ENCODE measurements at regions not wholly inside any gene's neighbourhood (a gene's known extent, or its start where the extent isn't known, plus 50 kb on each side); places are given as distances from the start of the nearest gene placed in this dataset.

DNA sequence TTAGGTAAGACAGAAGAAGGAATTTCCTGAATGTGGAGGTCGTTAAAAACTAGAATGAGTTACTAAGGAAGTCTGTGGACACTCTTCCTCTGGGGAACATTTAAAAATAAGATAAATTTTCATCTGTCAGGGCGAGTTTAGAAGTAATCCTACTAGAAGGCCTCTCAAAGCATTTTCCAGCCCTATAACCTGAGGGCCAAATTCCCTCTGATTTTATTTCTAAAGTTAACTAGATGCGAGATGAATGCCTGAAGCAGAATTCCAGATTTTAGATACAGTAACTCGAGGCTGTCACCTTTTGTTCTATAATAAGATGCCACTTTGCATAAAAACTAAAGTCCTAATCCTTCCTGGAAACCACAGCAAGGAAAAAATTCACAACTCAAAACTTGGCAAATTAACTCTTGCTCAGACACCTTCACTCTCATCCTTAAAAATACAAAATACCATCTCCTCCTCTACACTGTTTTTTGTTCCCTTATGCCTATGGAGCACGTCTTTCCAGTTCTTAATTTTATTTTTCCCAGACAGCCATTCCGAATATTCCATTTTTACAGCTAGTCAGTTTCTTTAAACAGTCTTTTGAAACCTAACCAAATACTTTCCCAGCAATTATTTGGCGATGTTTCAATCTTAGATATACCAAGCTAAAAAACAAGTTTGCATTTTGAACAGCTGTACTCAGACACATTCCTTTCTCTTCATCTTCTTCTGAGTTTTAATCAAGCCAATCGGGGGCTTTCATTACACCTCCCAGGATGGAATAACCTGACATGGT, 420.7 kb upstream of the NFE2L3 start:
- TF ChIP-seq, protein P1, sequence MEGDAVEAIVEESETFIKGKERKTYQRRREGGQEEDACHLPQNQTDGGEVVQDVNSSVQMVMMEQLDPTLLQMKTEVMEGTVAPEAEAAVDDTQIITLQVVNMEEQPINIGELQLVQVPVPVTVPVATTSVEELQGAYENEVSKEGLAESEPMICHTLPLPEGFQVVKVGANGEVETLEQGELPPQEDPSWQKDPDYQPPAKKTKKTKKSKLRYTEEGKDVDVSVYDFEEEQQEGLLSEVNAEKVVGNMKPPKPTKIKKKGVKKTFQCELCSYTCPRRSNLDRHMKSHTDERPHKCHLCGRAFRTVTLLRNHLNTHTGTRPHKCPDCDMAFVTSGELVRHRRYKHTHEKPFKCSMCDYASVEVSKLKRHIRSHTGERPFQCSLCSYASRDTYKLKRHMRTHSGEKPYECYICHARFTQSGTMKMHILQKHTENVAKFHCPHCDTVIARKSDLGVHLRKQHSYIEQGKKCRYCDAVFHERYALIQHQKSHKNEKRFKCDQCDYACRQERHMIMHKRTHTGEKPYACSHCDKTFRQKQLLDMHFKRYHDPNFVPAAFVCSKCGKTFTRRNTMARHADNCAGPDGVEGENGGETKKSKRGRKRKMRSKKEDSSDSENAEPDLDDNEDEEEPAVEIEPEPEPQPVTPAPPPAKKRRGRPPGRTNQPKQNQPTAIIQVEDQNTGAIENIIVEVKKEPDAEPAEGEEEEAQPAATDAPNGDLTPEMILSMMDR (IDR thresholded peaks at IDR 0.05) = no peak
- TF ChIP-seq POLR2A (IDR thresholded peaks at IDR 0.05; ENCODE audit: low read depth) (no peak), POLR2AphosphoS5 (IDR thresholded peaks at IDR 0.05) (peak in 1 of 2 donors; percentile 21), EP300 (IDR thresholded peaks at IDR 0.05) (no peak)
